Spleen (tissue), 7 donors: ENCODE measurements at regions not wholly inside any gene's neighbourhood (a gene's known extent, or its start where the extent isn't known, plus 50 kb on each side); places are given as distances from the start of the nearest gene placed in this dataset.

Source experiments
- POLR2A ChIP-seq, 3 donors: fragments of 450-650 bp; IDR thresholded peaks; one replicate each; pipeline ENCODE4 v1.5.1; 2017; ENCODE audit warnings: antibody characterized with exemption in 3 of 3, mild to moderate bottlenecking in 1 of 3
- POLR2AphosphoS5 ChIP-seq, 3 donors: sonication (generic); formaldehyde crosslinking; IDR thresholded peaks; one replicate each; pipeline ENCODE4 v1.5.1; 2017; ENCODE audit warnings: antibody characterized with exemption in 3 of 3
- TF ChIP-seq, protein P1 (sequence below), 11 experiments: fragments of 200-600 bp in 7 of 11; fragments of 450-650 bp in 4 of 11; sonication (generic) in 4 of 11; IDR thresholded peaks in 8 of 11; conservative IDR thresholded peaks in 3 of 11; 1 replicate in 7 of 11; 2 replicates in 4 of 11; pipeline versions ENCODE4 v1.4.0 to v1.8.0; 2016 to 2021; ENCODE audit warnings: antibody characterized with exemption in 11 of 11, inconsistent platforms in 4 of 11, mild to moderate bottlenecking in 1 of 11
- donor health status: DM: no; HTN: no; CAD: no; lungs with moderate emphysema.
- donor health status: DM: no; HTN: no; CAD: no.
- donor health status: DM: no; HTN: no; CAD: no.

DNA sequence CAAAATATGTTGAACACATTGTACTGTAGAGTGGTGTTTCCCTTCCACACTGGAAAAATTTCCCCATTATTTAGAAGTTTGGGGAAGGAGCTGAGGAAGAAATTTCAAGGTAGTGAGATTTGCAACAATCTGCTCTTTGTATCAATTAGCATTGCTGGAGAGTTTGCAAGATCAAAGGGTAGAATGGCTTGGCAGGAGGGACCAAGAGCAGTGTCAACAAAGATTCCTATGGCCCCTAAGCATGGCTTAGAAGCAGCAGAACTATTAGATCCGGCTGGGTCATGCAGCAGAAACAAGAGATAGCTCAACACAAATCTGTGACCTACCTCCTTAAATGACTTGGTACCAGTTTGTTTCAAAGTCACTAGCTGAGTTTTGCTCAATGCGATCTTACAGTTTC lies 175.0 kb downstream of the C3orf38 start:
- TF ChIP-seq POLR2AphosphoS5 (IDR thresholded peaks at IDR 0.05) = no peak
- TF ChIP-seq, protein P1, sequence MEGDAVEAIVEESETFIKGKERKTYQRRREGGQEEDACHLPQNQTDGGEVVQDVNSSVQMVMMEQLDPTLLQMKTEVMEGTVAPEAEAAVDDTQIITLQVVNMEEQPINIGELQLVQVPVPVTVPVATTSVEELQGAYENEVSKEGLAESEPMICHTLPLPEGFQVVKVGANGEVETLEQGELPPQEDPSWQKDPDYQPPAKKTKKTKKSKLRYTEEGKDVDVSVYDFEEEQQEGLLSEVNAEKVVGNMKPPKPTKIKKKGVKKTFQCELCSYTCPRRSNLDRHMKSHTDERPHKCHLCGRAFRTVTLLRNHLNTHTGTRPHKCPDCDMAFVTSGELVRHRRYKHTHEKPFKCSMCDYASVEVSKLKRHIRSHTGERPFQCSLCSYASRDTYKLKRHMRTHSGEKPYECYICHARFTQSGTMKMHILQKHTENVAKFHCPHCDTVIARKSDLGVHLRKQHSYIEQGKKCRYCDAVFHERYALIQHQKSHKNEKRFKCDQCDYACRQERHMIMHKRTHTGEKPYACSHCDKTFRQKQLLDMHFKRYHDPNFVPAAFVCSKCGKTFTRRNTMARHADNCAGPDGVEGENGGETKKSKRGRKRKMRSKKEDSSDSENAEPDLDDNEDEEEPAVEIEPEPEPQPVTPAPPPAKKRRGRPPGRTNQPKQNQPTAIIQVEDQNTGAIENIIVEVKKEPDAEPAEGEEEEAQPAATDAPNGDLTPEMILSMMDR (IDR thresholded peaks at IDR 0.05 in 8 of 11, conservative IDR thresholded peaks at IDR 0.05 in 3 of 11) = no peak
- no peak for TF ChIP-seq POLR2A (IDR thresholded peaks at IDR 0.05)
